WTC11 (cell line): ENCODE measurements at regions not wholly inside any gene's neighbourhood (a gene's known extent, or its start where the extent isn't known, plus 50 kb on each side); places are given as distances from the start of the nearest gene placed in this dataset.

Experiments used
- CREB1 ChIP-seq: sonication (generic); formaldehyde crosslinking; IDR thresholded peaks from 2 replicates; pipeline ENCODE4 v1.8.0; 2023; ENCODE audit warnings: mild to moderate bottlenecking, missing genetic modification reagents
- CTCF ChIP-seq: fragments of 200-600 bp; IDR thresholded peaks from 2 replicates; pipeline ENCODE4 v1.8.0; 2022; ENCODE audit warnings: antibody characterized with exemption
- E2F5 ChIP-seq: sonication (generic); formaldehyde crosslinking; IDR thresholded peaks from 2 replicates; pipeline ENCODE4 v1.8.1; 2022; ENCODE audit warnings: mild to moderate bottlenecking, moderate library complexity, missing genetic modification reagents
- FOXP1 ChIP-seq: sonication (generic); formaldehyde crosslinking; IDR thresholded peaks from 2 replicates; pipeline ENCODE4 v1.8.0; 2022; ENCODE audit warnings: missing genetic modification reagents, mild to moderate bottlenecking, moderate library complexity, borderline replicate concordance
- IRF1 ChIP-seq: sonication (generic); formaldehyde crosslinking; IDR thresholded peaks from 2 replicates; pipeline ENCODE4 v1.8.0; 2023; ENCODE audit warnings: missing genetic modification reagents
- MYBL2 ChIP-seq: sonication (generic); formaldehyde crosslinking; IDR thresholded peaks from 2 replicates; pipeline ENCODE4 v1.8.1; 2023; ENCODE audit warnings: mild to moderate bottlenecking, moderate library complexity, missing genetic modification reagents
- RELA ChIP-seq: sonication (generic); formaldehyde crosslinking; IDR thresholded peaks from 2 replicates; pipeline ENCODE4 v1.8.1; 2022; ENCODE audit warnings: missing genetic modification reagents, mild to moderate bottlenecking, borderline replicate concordance
- USF2 ChIP-seq: sonication (generic); formaldehyde crosslinking; IDR thresholded peaks from 2 replicates; pipeline ENCODE4 v1.8.1; 2023; ENCODE audit warnings: mild to moderate bottlenecking, missing genetic modification reagents, moderate library complexity
- ZNF121 ChIP-seq: sonication (generic); formaldehyde crosslinking; IDR thresholded peaks from 2 replicates; pipeline ENCODE4 v1.8.0; 2023; ENCODE audit warnings: missing genetic modification reagents
- TF ChIP-seq, protein P1 (sequence below): sonication (generic); formaldehyde crosslinking; conservative IDR thresholded peaks from 2 replicates; pipeline ENCODE4 v1.8.1; 2023; ENCODE audit warnings: mild to moderate bottlenecking, low read depth, missing genetic modification reagents, moderate library complexity
- TF ChIP-seq, protein P2 (sequence below): sonication (generic); formaldehyde crosslinking; IDR thresholded peaks from 2 replicates; pipeline ENCODE4 v1.8.0; 2023; ENCODE audit warnings: missing genetic modification reagents, mild to moderate bottlenecking, borderline replicate concordance
- TF ChIP-seq, protein P3 (sequence below): sonication (generic); formaldehyde crosslinking; IDR thresholded peaks from 2 replicates; pipeline ENCODE4 v1.8.0; 2022; ENCODE audit warnings: mild to moderate bottlenecking, missing genetic modification reagents

DNA sequence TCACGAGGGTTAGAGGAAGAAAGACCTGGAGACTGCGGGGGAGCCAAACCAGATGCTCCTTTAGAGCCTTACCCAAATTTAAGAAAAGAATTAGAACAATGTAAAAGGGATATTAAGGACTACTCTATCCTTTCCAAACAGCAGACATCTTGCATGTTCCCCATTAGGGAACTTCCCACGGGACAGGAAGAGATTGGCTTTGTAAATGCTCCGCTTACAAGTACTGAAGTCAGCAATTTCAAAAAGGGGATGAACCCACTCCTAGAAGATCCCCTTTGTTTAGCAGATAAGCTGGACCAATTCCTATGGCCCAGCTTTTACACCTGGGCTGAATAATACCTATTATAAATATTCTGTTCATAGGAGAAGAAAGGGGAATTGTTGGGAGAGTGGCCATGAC, 74.2 kb downstream of the APOBEC1 start:
- TF ChIP-seq CTCF (no peak), RELA (no peak), FOXP1 (CRISPR knock-in tag) (no peak), CREB1 (CRISPR knock-in tag) (no peak), IRF1 (no peak), E2F5 (CRISPR knock-in tag) (no peak), USF2 (no peak), MYBL2 (CRISPR knock-in tag) (no peak), ZNF121 (CRISPR knock-in tag) (no peak)
- TF ChIP-seq, protein P1, sequence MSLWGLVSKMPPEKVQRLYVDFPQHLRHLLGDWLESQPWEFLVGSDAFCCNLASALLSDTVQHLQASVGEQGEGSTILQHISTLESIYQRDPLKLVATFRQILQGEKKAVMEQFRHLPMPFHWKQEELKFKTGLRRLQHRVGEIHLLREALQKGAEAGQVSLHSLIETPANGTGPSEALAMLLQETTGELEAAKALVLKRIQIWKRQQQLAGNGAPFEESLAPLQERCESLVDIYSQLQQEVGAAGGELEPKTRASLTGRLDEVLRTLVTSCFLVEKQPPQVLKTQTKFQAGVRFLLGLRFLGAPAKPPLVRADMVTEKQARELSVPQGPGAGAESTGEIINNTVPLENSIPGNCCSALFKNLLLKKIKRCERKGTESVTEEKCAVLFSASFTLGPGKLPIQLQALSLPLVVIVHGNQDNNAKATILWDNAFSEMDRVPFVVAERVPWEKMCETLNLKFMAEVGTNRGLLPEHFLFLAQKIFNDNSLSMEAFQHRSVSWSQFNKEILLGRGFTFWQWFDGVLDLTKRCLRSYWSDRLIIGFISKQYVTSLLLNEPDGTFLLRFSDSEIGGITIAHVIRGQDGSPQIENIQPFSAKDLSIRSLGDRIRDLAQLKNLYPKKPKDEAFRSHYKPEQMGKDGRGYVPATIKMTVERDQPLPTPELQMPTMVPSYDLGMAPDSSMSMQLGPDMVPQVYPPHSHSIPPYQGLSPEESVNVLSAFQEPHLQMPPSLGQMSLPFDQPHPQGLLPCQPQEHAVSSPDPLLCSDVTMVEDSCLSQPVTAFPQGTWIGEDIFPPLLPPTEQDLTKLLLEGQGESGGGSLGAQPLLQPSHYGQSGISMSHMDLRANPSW (CRISPR knock-in tag): no peak
- TF ChIP-seq, protein P2, sequence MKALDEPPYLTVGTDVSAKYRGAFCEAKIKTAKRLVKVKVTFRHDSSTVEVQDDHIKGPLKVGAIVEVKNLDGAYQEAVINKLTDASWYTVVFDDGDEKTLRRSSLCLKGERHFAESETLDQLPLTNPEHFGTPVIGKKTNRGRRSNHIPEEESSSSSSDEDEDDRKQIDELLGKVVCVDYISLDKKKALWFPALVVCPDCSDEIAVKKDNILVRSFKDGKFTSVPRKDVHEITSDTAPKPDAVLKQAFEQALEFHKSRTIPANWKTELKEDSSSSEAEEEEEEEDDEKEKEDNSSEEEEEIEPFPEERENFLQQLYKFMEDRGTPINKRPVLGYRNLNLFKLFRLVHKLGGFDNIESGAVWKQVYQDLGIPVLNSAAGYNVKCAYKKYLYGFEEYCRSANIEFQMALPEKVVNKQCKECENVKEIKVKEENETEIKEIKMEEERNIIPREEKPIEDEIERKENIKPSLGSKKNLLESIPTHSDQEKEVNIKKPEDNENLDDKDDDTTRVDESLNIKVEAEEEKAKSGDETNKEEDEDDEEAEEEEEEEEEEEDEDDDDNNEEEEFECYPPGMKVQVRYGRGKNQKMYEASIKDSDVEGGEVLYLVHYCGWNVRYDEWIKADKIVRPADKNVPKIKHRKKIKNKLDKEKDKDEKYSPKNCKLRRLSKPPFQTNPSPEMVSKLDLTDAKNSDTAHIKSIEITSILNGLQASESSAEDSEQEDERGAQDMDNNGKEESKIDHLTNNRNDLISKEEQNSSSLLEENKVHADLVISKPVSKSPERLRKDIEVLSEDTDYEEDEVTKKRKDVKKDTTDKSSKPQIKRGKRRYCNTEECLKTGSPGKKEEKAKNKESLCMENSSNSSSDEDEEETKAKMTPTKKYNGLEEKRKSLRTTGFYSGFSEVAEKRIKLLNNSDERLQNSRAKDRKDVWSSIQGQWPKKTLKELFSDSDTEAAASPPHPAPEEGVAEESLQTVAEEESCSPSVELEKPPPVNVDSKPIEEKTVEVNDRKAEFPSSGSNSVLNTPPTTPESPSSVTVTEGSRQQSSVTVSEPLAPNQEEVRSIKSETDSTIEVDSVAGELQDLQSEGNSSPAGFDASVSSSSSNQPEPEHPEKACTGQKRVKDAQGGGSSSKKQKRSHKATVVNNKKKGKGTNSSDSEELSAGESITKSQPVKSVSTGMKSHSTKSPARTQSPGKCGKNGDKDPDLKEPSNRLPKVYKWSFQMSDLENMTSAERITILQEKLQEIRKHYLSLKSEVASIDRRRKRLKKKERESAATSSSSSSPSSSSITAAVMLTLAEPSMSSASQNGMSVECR: no peak
- TF ChIP-seq, protein P3, sequence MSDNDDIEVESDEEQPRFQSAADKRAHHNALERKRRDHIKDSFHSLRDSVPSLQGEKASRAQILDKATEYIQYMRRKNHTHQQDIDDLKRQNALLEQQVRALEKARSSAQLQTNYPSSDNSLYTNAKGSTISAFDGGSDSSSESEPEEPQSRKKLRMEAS (CRISPR knock-in tag): no peak
